ENCODE measurements at regions not wholly inside any gene's neighbourhood (a gene's known extent, or its start where the extent isn't known, plus 50 kb on each side); places are given as distances from the start of the nearest gene placed in this dataset.

- TF ChIP-seq HCFC1 (IDR thresholded peaks at IDR 0.05; ENCODE audit: low read depth, low read length) = peak; percentile 35; the same call in 1 of the 2 replicates
Observed at GRCh38 chr15:98207928-98208327, 247.4 kb downstream of the ARRDC4 start (continued).

- Histone ChIP-seq H3K4me1 (replicated peaks in 1 of 2; ENCODE audit: control insufficient read depth in 2 of 2, insufficient read depth in 2 of 2, low read length in 2 of 2) (no peaks in the 10 kb centered on the region), H3K4me3 (no peak overlapping the region), H4K20me1 (replicated peaks; ENCODE audit: control insufficient read depth, insufficient read depth, low read length) (no peaks in the 10 kb centered on the region), H3K4me2 (ENCODE audit: insufficient read depth, low read length) (no peak overlapping the region), H3K79me2 (ENCODE audit: control insufficient read depth, insufficient read depth, low read length) (no peaks in the 10 kb centered on the region), H3K27ac (ENCODE audit: extremely low read depth, low read depth, low read length) (no peak overlapping the region), H3K9ac (ENCODE audit: insufficient read depth in 1 of 2, low read depth in 2 of 2, low read length in 2 of 2) (no peak overlapping the region), H3K36me3 (ENCODE audit: control insufficient read depth, insufficient read depth, low read length) (no peaks in the 10 kb centered on the region), H3K27me3 (ENCODE audit: control insufficient read depth in 2 of 2, insufficient read depth in 2 of 2, low read length in 2 of 2) (no peaks in the 10 kb centered on the region), H3K9me1 (ENCODE audit: control insufficient read depth, insufficient read depth, low read length) (no peaks in the 10 kb centered on the region), H2AFZ (ENCODE audit: low read depth, low read length) (no peak overlapping the region), H3K9me3 (replicated peaks; ENCODE audit: control insufficient read depth, insufficient read depth, low read depth, low read length) (no peaks in the 10 kb centered on the region)
- FAIRE-seq (no peak), DNase-seq (ENCODE audit: extremely low read depth in 1 of 4, low spot score in 3 of 4) (no peak), ATAC-seq (no peak)
- intact Hi-C loops (cut with micrococcal nuclease) = no loop called here
- 3% methylated on average over 6 of the region's 6 CpGs for WGBS (ENCODE audit: insufficient coverage, low coverage, missing lambda C conversion rate)
- ChIA-PET CTCF (ENCODE audit: low intra/inter-chr PET ratio) (no interaction called here), POLR2A (no interaction called here)
- in situ Hi-C loops (cut with MboI) = no loop called here
- BruUV-seq (replicated peaks) = no TSS peak
- TF ChIP-seq SMC3 (conservative IDR thresholded peaks at IDR 0.05; ENCODE audit: insufficient read depth, low read depth, low read length) (no peak), HDAC3 (IDR thresholded peaks at IDR 0.05; ENCODE audit: borderline replicate concordance, partially characterized antibody) (no peak), FOXK1 (CRISPR knock-in tag; IDR thresholded peaks at IDR 0.05; ENCODE audit: borderline replicate concordance) (no peak), ZNF175 (CRISPR knock-in tag; IDR thresholded peaks at IDR 0.05; ENCODE audit: low read depth) (no peak), CAMTA2 (CRISPR knock-in tag; conservative IDR thresholded peaks at IDR 0.05) (no peak), NFXL1 (CRISPR knock-in tag; IDR thresholded peaks at IDR 0.05) (no peak), BRCA1 (IDR thresholded peaks at IDR 0.05) (no peak), BRCA1 (CRISPR knock-in tag; IDR thresholded peaks at IDR 0.05) (no peak)
- TF ChIP-seq, protein P1, sequence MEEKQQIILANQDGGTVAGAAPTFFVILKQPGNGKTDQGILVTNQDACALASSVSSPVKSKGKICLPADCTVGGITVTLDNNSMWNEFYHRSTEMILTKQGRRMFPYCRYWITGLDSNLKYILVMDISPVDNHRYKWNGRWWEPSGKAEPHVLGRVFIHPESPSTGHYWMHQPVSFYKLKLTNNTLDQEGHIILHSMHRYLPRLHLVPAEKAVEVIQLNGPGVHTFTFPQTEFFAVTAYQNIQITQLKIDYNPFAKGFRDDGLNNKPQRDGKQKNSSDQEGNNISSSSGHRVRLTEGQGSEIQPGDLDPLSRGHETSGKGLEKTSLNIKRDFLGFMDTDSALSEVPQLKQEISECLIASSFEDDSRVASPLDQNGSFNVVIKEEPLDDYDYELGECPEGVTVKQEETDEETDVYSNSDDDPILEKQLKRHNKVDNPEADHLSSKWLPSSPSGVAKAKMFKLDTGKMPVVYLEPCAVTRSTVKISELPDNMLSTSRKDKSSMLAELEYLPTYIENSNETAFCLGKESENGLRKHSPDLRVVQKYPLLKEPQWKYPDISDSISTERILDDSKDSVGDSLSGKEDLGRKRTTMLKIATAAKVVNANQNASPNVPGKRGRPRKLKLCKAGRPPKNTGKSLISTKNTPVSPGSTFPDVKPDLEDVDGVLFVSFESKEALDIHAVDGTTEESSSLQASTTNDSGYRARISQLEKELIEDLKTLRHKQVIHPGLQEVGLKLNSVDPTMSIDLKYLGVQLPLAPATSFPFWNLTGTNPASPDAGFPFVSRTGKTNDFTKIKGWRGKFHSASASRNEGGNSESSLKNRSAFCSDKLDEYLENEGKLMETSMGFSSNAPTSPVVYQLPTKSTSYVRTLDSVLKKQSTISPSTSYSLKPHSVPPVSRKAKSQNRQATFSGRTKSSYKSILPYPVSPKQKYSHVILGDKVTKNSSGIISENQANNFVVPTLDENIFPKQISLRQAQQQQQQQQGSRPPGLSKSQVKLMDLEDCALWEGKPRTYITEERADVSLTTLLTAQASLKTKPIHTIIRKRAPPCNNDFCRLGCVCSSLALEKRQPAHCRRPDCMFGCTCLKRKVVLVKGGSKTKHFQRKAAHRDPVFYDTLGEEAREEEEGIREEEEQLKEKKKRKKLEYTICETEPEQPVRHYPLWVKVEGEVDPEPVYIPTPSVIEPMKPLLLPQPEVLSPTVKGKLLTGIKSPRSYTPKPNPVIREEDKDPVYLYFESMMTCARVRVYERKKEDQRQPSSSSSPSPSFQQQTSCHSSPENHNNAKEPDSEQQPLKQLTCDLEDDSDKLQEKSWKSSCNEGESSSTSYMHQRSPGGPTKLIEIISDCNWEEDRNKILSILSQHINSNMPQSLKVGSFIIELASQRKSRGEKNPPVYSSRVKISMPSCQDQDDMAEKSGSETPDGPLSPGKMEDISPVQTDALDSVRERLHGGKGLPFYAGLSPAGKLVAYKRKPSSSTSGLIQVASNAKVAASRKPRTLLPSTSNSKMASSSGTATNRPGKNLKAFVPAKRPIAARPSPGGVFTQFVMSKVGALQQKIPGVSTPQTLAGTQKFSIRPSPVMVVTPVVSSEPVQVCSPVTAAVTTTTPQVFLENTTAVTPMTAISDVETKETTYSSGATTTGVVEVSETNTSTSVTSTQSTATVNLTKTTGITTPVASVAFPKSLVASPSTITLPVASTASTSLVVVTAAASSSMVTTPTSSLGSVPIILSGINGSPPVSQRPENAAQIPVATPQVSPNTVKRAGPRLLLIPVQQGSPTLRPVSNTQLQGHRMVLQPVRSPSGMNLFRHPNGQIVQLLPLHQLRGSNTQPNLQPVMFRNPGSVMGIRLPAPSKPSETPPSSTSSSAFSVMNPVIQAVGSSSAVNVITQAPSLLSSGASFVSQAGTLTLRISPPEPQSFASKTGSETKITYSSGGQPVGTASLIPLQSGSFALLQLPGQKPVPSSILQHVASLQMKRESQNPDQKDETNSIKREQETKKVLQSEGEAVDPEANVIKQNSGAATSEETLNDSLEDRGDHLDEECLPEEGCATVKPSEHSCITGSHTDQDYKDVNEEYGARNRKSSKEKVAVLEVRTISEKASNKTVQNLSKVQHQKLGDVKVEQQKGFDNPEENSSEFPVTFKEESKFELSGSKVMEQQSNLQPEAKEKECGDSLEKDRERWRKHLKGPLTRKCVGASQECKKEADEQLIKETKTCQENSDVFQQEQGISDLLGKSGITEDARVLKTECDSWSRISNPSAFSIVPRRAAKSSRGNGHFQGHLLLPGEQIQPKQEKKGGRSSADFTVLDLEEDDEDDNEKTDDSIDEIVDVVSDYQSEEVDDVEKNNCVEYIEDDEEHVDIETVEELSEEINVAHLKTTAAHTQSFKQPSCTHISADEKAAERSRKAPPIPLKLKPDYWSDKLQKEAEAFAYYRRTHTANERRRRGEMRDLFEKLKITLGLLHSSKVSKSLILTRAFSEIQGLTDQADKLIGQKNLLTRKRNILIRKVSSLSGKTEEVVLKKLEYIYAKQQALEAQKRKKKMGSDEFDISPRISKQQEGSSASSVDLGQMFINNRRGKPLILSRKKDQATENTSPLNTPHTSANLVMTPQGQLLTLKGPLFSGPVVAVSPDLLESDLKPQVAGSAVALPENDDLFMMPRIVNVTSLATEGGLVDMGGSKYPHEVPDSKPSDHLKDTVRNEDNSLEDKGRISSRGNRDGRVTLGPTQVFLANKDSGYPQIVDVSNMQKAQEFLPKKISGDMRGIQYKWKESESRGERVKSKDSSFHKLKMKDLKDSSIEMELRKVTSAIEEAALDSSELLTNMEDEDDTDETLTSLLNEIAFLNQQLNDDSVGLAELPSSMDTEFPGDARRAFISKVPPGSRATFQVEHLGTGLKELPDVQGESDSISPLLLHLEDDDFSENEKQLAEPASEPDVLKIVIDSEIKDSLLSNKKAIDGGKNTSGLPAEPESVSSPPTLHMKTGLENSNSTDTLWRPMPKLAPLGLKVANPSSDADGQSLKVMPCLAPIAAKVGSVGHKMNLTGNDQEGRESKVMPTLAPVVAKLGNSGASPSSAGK (IDR thresholded peaks at IDR 0.05) = no peak
Observed at GRCh38 chr15:98213346-98213979, 253.0 kb downstream of the ARRDC4 start.
